HG03135 (cell line): ENCODE measurements at regions not wholly inside any gene's neighbourhood (a gene's known extent, or its start where the extent isn't known, plus 50 kb on each side); places are given as distances from the start of the nearest gene placed in this dataset.
"Not testable (repeated sequence)": the region's sequence is repeated elsewhere in the genome, so short reads cannot be mapped to it uniquely, and the experiment has no call there.

Source experiments
- ATAC-seq: cut with Tn5 transposase; IDR thresholded peaks from one replicate; pipeline ENCODE4 v1.9.1; 2021; ENCODE audit warnings: mild to moderate bottlenecking, moderate library complexity; ENCODE audit not compliant: unreplicated experiment

DNA sequence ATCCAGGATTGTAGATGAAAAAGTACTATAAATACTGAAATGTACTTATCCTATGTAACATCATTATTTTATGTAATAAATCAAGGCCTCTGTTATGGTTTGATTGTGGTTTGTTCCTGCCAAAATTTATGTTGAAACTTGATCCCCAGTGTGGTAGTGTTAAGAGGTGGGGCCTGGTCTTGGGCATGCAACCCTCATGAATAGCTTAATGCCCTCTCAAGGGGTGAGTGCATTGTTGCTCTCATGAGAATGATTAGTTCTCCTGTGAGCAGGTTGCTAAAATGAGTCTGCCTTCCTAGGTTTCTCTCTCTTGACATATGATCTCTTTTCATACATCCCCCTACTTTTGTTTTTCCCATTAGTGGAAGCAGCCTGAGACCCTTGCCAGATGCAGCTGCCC lies 915.4 kb downstream of the TSN start:
- ATAC-seq = no peak

DNA sequence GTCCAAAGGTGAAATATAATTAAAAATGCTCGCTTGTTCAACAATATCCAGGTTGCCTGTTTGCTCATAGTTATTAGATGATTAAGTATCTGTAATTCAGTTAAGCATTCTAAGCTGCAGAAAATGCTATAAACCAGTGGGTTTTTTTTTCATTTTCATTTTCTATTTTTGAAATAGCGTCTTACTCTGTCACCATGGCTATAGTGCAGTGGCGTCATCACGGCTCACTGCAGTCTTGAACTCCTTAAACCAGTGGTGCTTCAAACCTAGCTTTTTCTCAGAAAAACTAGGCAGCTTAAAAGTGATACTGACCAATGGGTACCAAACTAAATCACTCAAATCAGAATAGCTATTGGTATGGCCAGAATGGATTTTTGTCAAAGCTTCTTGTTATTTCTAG lies 925.2 kb downstream of the TSN start:
- ATAC-seq = no peak

DNA sequence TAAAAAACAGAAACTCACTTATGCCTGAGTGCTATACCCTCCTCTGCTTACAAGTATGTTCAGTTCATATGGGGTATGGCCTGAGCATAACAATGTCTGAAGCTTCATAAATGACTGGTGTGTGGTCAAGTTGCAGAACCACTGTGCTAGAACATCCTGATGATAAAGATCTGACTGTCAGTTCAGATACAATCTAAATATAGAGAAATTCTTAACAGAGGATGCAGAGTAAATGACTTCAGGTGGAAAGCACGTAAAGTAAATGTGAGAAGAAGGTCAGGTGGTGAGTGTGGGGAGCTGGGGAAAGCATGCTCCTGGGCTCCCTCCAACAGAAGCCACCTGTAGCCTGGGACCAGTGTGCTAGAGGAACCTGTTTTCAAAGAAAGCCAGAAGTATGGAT lies 926.2 kb downstream of the TSN start:
- no peak for ATAC-seq

DNA sequence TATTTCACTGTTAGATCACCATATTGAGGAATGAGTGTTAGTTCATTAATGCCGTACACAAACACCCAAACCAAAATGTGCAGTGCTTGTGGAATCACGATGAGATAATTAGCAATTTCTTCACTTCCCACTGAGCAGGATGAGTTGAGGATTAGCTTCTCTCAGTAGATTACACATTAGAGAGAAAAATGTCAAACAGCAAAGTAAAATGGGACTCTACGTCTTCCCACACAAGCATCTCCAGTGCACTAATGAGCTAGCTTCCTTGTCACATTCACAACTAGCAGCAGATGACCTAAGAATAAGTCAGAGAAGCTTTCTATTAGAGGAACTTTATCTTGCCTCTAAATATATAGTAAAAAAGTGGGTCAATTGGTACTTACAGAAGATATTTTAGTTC lies 926.9 kb downstream of the TSN start:
- no peak for ATAC-seq

DNA sequence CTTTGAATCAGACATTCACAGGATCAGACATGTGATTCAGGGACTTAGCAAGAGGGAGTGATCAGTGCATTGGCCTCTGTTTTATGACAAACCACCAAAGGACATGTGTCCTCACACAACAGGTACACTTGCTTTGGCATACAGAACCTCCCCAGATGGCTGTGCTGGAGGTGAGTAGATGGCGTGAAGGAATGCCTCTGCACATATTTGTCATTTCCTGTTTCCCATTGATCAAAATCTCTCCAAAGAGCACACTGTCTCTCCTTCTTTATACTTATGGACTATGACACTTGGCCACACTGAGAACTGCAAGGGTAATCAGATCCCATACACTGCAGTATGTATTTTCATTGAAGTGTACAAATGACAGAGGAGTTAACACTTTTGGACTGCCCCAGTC lies 927.6 kb downstream of the TSN start:
- no peak for ATAC-seq

DNA sequence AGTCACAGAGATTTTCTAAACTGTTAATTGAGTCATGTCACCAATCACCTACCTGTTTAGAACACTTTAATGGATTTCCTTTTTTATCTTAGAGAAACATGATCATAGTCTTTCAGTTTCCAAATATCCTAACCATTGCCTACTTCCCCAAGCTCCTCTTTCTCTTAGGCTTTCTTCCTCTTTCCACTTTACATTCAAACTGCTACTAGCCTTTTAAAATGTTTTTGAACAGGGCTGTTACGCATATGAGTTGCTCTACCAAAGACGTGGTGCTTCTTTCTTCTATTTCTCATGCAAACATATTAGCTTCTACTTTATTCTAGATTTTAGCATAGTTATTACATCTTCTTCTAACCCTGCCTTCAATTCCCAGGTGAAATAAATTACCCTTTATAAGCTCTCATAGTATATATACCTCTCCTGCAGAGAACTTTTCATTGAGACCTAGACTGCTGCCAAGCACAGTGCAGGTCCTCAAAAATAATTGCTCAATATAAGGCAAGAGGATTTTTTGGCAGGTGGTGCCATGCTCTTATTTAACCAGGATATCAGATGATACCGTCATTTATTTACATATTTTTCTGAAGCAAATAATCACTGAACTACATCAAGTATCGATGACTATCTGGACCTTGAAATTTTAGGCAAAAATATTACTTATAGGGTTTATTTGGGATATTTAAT lies 937.1 kb downstream of the TSN start:
- ATAC-seq = no peak

DNA sequence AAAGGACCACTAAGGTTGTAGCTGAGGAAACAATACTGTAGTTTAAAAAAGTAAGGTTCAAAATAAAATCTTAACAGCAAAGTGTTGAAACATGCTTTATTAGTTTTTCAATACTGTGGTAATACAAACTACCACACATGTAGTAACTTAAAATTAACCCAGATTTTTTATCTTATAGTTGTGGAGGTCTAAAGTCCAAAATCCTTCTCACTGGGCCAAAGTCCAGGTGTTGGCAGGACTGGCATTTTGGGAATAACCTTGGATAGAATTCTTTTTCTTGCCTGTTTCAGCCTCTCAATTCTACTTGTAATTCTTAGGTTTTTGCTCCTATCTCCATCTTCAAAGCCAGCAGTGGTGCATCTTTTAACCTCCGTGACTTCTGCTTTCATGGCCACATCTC lies 942.0 kb downstream of the TSN start:
- ATAC-seq = no peak

DNA sequence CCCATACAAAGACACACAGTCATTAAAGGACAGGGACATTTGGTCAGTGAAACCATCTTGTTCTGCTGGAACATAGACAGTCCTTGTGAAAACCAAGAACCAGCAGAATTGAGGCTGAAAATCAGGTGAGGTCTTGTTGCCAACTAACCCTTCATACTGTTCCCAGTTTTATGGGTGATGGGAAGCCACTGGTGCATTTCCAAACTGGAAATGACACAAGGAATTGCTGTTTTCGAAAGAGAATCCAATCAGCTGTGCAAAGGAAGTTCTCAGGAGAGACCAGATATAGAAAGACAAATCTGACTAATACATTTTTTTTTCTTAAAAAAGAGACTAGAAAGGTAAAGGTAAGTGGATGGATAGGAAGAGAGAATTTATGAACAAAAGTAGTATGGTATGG lies 948.2 kb downstream of the TSN start:
- no peak for ATAC-seq

DNA sequence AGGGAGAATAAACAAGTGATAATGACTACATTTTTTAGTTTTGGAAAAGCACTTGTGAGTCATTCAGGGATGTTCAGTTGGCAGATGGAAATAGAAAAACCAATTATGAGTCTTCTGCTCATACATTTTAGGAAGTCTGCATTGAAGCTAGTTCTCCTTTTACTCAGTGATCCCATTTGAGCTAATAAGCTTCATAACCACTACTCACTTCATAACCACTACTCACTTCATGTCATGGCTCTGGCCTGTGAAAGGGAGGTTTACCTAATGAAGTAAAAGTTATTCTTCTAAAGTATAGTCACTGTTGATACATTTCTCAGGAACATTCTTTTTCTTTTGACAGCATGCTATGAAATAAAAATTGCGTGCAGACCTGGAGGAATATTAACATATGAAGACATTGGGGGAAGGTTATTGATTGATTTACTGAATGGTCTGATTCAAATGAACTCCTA lies 948.7 kb downstream of the TSN start:
- no peak for ATAC-seq

DNA sequence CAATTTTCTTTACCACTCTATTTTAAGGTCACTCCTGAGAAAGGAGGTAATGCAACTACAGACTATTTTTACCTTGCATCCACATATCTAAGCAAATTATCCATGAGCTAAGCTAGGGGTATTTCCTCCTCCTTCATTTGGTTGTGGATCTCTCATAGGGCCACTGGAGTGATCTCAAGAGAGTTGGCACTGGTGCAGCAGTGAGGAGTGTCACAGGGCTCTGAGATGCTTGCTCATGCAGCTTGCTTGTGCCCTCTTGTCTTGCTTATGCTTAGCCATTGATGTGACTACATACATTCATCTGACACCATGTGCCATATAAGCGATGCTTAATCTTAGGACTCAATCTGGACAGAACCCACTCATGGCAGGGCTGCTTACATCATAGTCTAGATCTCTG lies 950.3 kb downstream of the TSN start:
- ATAC-seq = no peak

DNA sequence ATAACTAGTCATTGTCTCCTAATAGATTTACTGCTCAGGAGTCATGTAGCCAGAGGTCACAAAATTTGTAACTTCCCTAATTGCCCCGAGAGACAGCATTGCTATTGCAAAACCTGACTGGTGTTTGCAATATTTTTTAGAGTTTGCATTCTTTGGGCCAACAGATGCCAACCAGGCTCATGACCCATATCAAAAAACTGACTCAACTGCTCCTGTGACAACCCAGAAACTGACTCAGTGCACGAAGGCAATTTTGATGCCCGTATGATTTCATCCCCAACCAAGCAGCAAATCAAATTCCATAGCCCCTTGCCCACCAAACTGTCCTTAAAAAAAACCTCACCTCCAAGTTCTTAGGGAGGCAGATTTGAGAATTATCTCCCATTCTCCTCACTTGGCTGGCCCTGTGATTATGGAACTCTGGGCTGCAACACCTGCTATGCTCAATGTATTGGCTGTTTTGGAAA lies 951.3 kb downstream of the TSN start:
- ATAC-seq = no peak

DNA sequence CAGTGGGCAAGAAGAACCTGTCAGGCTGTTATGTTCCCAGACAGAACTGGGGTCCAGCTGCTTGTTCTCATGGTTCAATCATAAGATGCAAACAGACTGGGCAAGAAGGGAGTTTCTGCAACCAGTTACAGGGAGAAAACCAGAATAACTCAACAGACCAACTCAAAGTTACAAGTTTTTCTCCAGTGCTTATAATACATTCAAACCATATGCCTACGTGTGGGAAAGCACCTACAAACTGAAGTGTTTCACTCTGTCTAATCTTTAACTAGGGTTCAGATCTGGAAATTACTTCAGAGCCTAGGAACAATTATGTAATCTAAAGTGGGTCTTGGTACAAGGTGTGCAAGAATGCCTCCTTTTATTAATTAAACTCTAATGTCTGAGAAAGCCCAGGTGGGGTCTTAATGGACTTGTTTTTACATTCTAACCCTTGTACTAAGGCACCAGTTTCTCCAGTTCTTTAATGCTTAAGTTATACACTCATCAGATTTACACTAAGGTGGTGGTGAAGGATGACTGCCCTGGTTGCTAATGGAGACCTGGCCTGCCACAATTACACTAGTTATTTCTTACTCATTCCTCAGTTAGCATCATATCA lies 951.9 kb downstream of the TSN start:
- peak; percentile 54 for ATAC-seq

DNA sequence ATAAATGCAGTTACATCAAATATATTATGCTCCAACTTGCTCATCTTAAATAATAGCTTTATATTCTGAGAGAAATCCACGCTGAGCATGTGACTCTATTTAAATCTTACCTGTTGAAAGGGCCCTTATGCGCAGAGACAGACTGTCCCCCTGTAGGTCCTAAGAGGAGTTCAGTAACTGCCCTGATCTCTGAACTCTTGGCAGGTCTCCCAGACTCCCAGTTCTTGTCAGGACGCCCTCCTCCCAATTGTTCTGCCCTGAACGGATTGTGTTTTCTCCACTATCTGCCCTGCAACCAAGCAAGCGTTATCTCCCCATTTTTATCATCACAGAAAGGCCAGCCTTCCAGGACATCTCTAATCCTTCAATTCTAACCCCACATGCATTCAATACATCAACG lies 954.6 kb downstream of the TSN start:
- ATAC-seq = no peak

DNA sequence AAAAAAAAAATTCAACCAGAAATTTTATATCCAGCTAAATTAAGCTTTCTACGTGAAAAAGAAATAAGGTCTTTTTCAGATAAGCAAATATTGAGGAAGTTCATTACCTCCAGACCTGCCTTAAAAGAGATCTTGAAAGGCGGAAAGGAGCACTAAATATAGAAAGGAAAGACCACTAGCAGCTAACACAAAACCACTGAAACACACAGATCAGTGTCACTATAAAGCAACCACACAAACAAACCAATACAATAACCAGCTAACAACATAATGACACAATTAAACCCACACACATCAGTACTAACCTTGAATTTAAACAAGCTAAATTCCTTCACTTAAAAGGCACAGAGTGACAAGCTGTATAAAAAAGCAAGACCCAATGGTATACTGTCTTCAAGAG lies 958.3 kb downstream of the TSN start:
- no peak for ATAC-seq

DNA sequence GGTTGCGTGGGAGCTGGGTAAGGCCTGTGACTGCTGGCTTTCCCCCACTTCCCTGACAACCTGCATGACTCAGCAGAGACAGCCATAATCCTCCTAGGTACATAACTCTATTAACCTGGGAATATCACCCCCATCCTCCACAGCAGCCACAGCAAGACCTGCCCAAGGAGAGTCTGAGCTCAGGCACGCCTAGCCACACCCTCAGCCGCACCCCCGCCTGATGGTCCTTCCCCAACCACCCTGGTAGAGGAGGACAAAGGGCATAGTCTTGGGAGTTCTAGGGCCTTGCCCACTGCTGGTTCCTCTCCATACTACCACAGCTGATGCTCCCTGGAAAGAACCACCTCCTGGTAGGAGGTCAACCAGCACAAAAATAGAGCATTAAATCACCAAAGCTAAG lies 965.4 kb downstream of the TSN start:
- ATAC-seq = not testable (repeated sequence)

DNA sequence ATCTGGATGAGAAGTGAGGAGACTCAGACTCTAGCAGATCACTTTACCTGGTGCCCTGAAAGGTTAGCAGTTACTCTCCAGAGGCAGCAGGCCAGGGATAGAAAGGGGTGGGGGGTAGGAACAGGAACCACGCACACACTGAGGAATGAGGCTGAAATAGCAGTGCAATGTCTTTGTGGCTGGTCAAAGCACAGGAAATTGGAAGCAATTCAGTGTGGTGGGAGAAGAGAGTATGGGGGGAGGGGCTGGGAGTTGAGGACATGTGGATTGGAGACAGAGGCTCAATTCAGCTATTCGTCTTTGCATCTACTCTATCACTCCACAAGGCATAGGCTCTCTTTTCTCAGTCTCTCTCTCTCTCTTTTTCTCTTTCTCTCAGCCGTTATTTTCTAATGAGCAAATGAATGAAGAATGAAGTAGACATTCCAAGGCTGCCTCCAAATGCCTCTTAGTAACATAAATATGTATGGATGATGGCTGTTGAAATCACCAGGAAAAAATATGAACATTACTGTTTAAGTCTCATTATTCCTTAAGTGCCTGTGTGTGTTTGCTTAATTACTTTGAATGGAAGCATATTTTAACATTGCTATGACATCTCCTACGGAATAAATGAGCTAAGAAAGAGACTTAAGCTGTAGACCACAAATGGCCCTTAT lies 979.4 kb downstream of the TSN start:
- ATAC-seq = no peak

DNA sequence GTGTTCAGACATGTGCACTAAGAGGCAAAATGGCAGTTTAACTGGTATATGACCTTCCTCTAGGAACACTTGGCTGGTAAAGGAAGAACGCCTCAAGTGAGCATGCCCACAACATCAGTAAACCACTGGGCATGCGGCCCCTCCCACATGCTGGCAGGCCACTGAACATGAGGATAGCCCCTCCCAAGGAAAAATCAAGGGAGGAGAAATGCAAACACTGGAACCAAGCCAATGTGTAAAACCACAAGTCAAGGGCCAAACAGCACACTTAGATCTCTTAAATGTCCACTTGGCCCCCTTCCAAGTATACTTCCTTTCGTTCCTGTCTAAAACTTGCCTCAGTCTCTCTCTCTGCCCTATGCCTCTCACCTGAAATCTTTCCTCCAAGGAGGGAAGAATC lies 980.8 kb downstream of the TSN start:
- no peak for ATAC-seq

DNA sequence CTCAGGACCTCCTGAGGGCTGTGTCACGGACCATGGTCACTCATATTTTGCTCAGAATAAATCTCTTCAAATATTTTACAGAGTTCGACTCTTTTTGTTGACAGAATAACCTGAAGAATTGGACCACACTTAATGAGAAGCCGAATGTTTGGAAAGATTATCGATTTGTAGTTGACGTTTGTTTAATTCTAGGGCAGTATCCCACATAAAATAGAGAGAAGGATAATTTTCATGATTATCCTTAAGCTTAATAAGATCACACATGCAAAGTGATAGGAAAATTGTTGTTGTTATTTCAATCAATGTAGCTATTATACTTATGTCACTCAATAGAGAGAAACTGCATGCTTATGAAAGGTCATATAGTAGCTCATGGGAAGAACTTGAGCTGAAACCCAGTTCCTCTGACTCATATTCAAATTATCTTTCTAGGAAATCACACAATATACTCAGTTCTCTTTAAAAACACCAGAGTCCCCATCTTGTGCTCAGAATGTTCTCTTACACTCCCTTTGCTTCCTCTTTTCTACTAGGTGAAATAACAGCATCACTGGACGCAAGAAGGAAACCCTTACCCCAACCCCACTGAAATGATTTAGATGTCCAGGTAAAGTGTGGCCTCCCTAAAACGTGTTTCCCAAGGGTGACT lies 982.1 kb downstream of the TSN start:
- ATAC-seq = peak; percentile 66

DNA sequence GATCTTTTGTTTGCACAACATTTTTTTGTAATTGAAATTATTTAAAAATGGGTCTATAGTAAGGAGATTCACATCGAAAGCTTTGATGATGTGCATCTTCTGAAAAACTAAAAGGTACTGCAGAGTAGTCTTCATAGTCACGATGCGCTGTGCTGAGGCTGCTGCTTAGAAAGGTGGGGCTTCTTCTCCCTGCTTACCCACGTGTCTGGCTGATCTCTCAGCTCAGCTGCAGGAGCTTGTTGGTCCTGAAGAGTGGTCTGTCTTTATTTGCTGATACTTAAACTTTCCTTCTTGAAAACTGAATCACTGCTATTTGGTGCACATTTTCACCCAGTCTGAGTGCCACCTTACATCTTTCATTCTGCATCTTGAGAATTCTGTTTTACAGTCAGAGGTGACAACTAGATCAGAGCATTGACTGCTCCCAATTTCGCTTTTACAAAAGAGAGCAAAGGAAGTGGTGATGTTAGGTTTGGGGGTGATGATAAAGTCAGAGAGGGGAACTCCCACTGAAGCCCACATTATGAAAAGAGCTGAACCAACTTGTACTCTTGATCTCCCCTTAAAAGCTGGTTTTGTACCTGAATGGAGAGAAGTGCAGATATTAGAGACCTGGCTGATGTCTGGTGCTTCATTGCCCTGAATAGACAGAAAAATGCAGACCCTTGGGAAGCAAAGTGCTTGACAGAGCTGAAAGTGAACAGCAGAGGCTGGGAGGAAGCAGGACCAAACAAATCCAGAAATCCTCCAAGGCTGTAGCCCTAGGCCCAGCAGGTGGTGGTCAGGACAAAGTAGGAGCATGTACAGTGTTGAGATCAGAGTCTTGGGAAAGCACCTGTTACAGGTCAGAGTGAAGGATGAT lies 984.5 kb downstream of the TSN start:
- no peak for ATAC-seq

DNA sequence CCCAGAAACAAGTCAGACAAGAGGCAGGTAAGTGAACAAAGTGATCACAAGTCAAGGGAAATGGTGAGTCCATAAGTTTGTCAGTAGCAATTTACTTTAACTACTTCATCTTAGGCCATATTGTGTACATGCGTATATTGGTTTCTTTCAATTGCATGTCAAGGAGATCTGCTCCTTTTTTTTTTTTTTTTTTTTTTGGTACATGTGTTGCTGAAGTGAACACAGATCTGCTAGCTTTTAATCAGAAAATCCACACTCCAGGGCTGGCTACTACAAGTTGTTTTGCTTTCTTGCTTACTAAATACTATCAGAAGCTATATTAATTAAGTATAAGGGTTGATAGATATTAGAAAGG lies 985.1 kb downstream of the TSN start:
- no peak for ATAC-seq

DNA sequence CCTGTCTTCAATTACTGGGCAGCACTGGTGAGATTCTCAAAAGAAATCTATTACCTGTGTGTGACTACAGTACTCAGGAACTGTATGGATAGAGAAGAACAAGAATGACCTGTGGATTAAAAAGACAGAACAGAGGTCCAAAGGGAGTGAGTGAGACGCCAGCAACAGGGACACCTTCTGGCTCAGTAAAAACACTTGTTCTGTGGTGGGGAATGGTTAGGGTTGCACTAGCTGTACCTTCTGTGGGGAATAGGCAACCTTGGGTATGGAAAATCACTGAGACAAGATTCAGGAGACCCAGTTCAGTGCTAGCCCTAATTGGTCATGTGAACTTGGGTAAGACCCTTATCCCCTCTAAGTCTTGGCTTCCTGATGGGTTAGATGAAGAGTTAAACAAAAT lies 986.0 kb downstream of the TSN start:
- ATAC-seq = no peak
